GM18520 (cell line): ENCODE measurements at regions not wholly inside any gene's neighbourhood (a gene's known extent, or its start where the extent isn't known, plus 50 kb on each side); places are given as distances from the start of the nearest gene placed in this dataset.
A peak's percentile ranks its signal among the peaks of the same experiment; 100 is the strongest.

ENCODE experiments used
- ATAC-seq: cut with Tn5 transposase; IDR thresholded peaks from one replicate; pipeline ENCODE4 v1.9.1; 2021; ENCODE audit not compliant: unreplicated experiment

- no peak for ATAC-seq
These were observed 62.2 kb upstream of the ST8SIA1 start for GRCh38 chr12:22396735-22397134.

- peak; percentile 49 for ATAC-seq
These were observed 61.7 kb upstream of the ST8SIA1 start for GRCh38 chr12:22396253-22396652.

GRCh38 chr12:22395666-22396065, 61.2 kb upstream of the ST8SIA1 start:
- no peak for ATAC-seq
